Myocyte (in vitro differentiated cells): ENCODE measurements at regions not wholly inside any gene's neighbourhood (a gene's known extent, or its start where the extent isn't known, plus 50 kb on each side); places are given as distances from the start of the nearest gene placed in this dataset.

ENCODE experiments used
- DNase-seq: peaks from one replicate; pipeline ENCODE4 v3.0.0-alpha.2; 2012; ENCODE audit warnings: low read depth

GRCh38 chr9:107431461-107431860 lies 58.1 kb downstream of the KLF4 start:
- DNase-seq = no peak

- no peak for DNase-seq
These were observed 59.5 kb downstream of the KLF4 start for GRCh38 chr9:107430071-107430470.

GRCh38 chr9:107426126-107426525 lies 63.4 kb downstream of the KLF4 start:
- DNase-seq = no peak

- DNase-seq = peak; percentile 54
These were observed 64.2 kb downstream of the KLF4 start for GRCh38 chr9:107425101-107426025.

- no peak for DNase-seq
These were observed 66.0 kb downstream of the KLF4 start for GRCh38 chr9:107423540-107423939.

GRCh38 chr9:107422189-107423185 lies 67.1 kb downstream of the KLF4 start:
- peak; percentile 72 for DNase-seq

- no peak for DNase-seq
These were observed 79.1 kb downstream of the KLF4 start for GRCh38 chr9:107410420-107410819.

- DNase-seq = no peak
These were observed 79.8 kb downstream of the KLF4 start for GRCh38 chr9:107409581-107410389.

GRCh38 chr9:107407675-107408074 lies 81.9 kb downstream of the KLF4 start:
- DNase-seq = no peak

- no peak for DNase-seq
These were observed 84.1 kb downstream of the KLF4 start for GRCh38 chr9:107405511-107405910.

- DNase-seq = no peak
These were observed 84.8 kb downstream of the KLF4 start for GRCh38 chr9:107404736-107405135.

GRCh38 chr9:107404161-107404560 lies 85.4 kb downstream of the KLF4 start:
- no peak for DNase-seq

GRCh38 chr9:107397076-107398044 lies 92.2 kb downstream of the KLF4 start:
- peak; percentile 45 for DNase-seq

- DNase-seq = no peak
These were observed 95.3 kb downstream of the KLF4 start for GRCh38 chr9:107394264-107394663.

- no peak for DNase-seq
These were observed 98.8 kb downstream of the KLF4 start for GRCh38 chr9:107390778-107391177.

- DNase-seq = no peak
These were observed 99.3 kb downstream of the KLF4 start for GRCh38 chr9:107390279-107390678.

GRCh38 chr9:107389617-107390071 lies 99.9 kb downstream of the KLF4 start:
- DNase-seq = no peak

- no peak for DNase-seq
These were observed 100.7 kb downstream of the KLF4 start for GRCh38 chr9:107388890-107389289.

GRCh38 chr9:107387409-107387808 lies 102.2 kb downstream of the KLF4 start:
- no peak for DNase-seq

- DNase-seq = no peak
These were observed 103.2 kb downstream of the KLF4 start for GRCh38 chr9:107386396-107386795.
